GM23338 (cell line): ENCODE measurements at regions not wholly inside any gene's neighbourhood (a gene's known extent, or its start where the extent isn't known, plus 50 kb on each side); places are given as distances from the start of the nearest gene placed in this dataset.

Source experiments
- CREB1 ChIP-seq: fragments of 250-450 bp; sonication (Bioruptor Pico); IDR thresholded peaks from 2 replicates; pipeline ENCODE4 v1.5.0; 2020; ENCODE audit warnings: low read depth, mild to moderate bottlenecking, moderate library complexity
- EZH2 ChIP-seq: fragments of 200-600 bp; sonication (generic); IDR thresholded peaks from one replicate; pipeline ENCODE4 v1.8.0; 2017; ENCODE audit warnings: antibody characterized with exemption, mild to moderate bottlenecking, low read depth; ENCODE audit not compliant: unreplicated experiment
- EZH2phosphoT487 ChIP-seq: fragments of 200-600 bp; sonication (generic); IDR thresholded peaks from one replicate; pipeline ENCODE4 v1.8.1; 2018; ENCODE audit warnings: antibody characterized with exemption; ENCODE audit not compliant: unreplicated experiment
- POLR2AphosphoS5 ChIP-seq: IDR thresholded peaks from 2 replicates; pipeline ENCODE4 v1.6.1; 2016; ENCODE audit warnings: antibody characterized with exemption, low read depth
- STAT1 ChIP-seq: IDR thresholded peaks from one replicate; pipeline ENCODE4 v1.6.1; 2016; ENCODE audit warnings: antibody characterized with exemption; ENCODE audit not compliant: unreplicated experiment
- TF ChIP-seq, protein P1 (sequence below), 2 experiments: fragments of 200-600 bp in 1 of 2; sonication (generic) in 1 of 2; conservative IDR thresholded peaks; 2 replicates each; pipeline versions ENCODE4 v1.5.1 to v1.6.1; 2016 to 2017; ENCODE audit warnings: antibody characterized with exemption in 2 of 2, low read depth in 2 of 2, mild to moderate bottlenecking in 2 of 2, moderate library complexity in 1 of 2
- TF ChIP-seq, protein P2 (sequence below): IDR thresholded peaks from one replicate; pipeline ENCODE4 v1.6.1; 2018; ENCODE audit warnings: antibody characterized with exemption; ENCODE audit not compliant: unreplicated experiment

GRCh38 chr6:94443701-94444100, 1024.3 kb upstream of the EPHA7 start:
- TF ChIP-seq, protein P1, sequence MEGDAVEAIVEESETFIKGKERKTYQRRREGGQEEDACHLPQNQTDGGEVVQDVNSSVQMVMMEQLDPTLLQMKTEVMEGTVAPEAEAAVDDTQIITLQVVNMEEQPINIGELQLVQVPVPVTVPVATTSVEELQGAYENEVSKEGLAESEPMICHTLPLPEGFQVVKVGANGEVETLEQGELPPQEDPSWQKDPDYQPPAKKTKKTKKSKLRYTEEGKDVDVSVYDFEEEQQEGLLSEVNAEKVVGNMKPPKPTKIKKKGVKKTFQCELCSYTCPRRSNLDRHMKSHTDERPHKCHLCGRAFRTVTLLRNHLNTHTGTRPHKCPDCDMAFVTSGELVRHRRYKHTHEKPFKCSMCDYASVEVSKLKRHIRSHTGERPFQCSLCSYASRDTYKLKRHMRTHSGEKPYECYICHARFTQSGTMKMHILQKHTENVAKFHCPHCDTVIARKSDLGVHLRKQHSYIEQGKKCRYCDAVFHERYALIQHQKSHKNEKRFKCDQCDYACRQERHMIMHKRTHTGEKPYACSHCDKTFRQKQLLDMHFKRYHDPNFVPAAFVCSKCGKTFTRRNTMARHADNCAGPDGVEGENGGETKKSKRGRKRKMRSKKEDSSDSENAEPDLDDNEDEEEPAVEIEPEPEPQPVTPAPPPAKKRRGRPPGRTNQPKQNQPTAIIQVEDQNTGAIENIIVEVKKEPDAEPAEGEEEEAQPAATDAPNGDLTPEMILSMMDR (conservative IDR thresholded peaks at IDR 0.05; ENCODE audit: low read depth in 2 of 2): no peak
- TF ChIP-seq EZH2phosphoT487 (no peak), POLR2AphosphoS5 (no peak), EZH2 (no peak), STAT1 (no peak), CREB1 (CRISPR knock-in tag) (no peak)
- TF ChIP-seq, protein P2, sequence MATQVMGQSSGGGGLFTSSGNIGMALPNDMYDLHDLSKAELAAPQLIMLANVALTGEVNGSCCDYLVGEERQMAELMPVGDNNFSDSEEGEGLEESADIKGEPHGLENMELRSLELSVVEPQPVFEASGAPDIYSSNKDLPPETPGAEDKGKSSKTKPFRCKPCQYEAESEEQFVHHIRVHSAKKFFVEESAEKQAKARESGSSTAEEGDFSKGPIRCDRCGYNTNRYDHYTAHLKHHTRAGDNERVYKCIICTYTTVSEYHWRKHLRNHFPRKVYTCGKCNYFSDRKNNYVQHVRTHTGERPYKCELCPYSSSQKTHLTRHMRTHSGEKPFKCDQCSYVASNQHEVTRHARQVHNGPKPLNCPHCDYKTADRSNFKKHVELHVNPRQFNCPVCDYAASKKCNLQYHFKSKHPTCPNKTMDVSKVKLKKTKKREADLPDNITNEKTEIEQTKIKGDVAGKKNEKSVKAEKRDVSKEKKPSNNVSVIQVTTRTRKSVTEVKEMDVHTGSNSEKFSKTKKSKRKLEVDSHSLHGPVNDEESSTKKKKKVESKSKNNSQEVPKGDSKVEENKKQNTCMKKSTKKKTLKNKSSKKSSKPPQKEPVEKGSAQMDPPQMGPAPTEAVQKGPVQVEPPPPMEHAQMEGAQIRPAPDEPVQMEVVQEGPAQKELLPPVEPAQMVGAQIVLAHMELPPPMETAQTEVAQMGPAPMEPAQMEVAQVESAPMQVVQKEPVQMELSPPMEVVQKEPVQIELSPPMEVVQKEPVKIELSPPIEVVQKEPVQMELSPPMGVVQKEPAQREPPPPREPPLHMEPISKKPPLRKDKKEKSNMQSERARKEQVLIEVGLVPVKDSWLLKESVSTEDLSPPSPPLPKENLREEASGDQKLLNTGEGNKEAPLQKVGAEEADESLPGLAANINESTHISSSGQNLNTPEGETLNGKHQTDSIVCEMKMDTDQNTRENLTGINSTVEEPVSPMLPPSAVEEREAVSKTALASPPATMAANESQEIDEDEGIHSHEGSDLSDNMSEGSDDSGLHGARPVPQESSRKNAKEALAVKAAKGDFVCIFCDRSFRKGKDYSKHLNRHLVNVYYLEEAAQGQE: no peak
